ENCODE measurements at regions not wholly inside any gene's neighbourhood (a gene's known extent, or its start where the extent isn't known, plus 50 kb on each side); places are given as distances from the start of the nearest gene placed in this dataset.

GRCh38 chr13:86299128-86299527 lies 499.9 kb upstream of the SLITRK6 start:
- Histone ChIP-seq H3K9me3 (ENCODE audit: low read length) (no peaks in the 10 kb centered on the region), H3K4me3 (replicated peaks in 1 of 3; ENCODE audit: insufficient read depth in 1 of 3, low read depth in 2 of 3, low read length in 3 of 3) (no peak overlapping the region), H2AFZ (ENCODE audit: low read length) (no peak overlapping the region), H3K79me2 (ENCODE audit: insufficient read depth, low read length) (no peaks in the 10 kb centered on the region), H3K4me2 (ENCODE audit: low read depth, low read length) (no peak overlapping the region), H3K27me3 (ENCODE audit: control insufficient read depth in 1 of 2, insufficient read depth in 2 of 2, low read length in 2 of 2) (no peaks in the 10 kb centered on the region), H3K36me3 (replicated peaks in 1 of 2; ENCODE audit: control insufficient read depth in 1 of 2, insufficient read depth in 2 of 2, low read length in 2 of 2) (no peaks in the 10 kb centered on the region), H3K27ac (ENCODE audit: extremely low read length, insufficient read depth, low read length) (no peak overlapping the region), H4K20me1 (ENCODE audit: insufficient read depth, low read length) (no peaks in the 10 kb centered on the region), H3K9ac (ENCODE audit: insufficient read depth, low read depth, low read length) (no peak overlapping the region), H3K4me1 (ENCODE audit: insufficient read depth, low read length) (no peaks in the 10 kb centered on the region)
- FAIRE-seq, result no peak
- CTCF ChIA-PET (ENCODE audit: low intra/inter-chr PET ratio, low total read pairs), result no interaction called here
- intact Hi-C loops (cut with micrococcal nuclease; ENCODE audit: unreplicated experiment), result no loop called here
- BruUV-seq (replicated peaks), result no TSS peak
- no peak for TF ChIP-seq TARDBP (CRISPR knock-in tag; IDR thresholded peaks at IDR 0.05)
- TF ChIP-seq ZNF276 (CRISPR knock-in tag; IDR thresholded peaks at IDR 0.05; ENCODE audit: low read depth), result no peak
- TF ChIP-seq GATA4 (IDR thresholded peaks at IDR 0.05; ENCODE audit: borderline replicate concordance, low read depth), result no peak
- TF ChIP-seq ZNF468 (CRISPR knock-in tag; IDR thresholded peaks at IDR 0.05), result no peak
- no peak for TF ChIP-seq ONECUT2 (CRISPR knock-in tag; IDR thresholded peaks at IDR 0.05)
- no peak for TF ChIP-seq RFX5 (IDR thresholded peaks at IDR 0.05; ENCODE audit: low read depth, low read length)
- no peak for TF ChIP-seq ZNF501 (CRISPR knock-in tag; IDR thresholded peaks at IDR 0.05)
- TF ChIP-seq TSC22D2 (CRISPR knock-in tag; IDR thresholded peaks at IDR 0.05; ENCODE audit: borderline replicate concordance), result no peak
- in situ Hi-C loops (cut with HindIII; ENCODE audit: extremely low pct_ligation_motif_present, low pct_unique_long_range_greater_than_20kb), result no loop called here
- DNase-seq (ENCODE audit: low spot score), result no peak
- POLR2A ChIA-PET, result no interaction called here
- ATAC-seq, result no peak
- WGBS (ENCODE audit: low lambda C conversion rate), result 3% methylated on average over 2 of the region's 2 CpGs

- in situ Hi-C loops (cut with HindIII; ENCODE audit: extremely low pct_ligation_motif_present, low pct_unique_long_range_greater_than_20kb), result no loop called here
- no peak overlapping the region for H3K27ac ChIP-seq (ENCODE audit: extremely low read length, insufficient read depth, low read length)
- H2AFZ ChIP-seq (ENCODE audit: low read length), result no peak overlapping the region
- TF ChIP-seq PAX8 (CRISPR knock-in tag; IDR thresholded peaks at IDR 0.05; ENCODE audit: borderline replicate concordance) (no peak), GFI1 (CRISPR knock-in tag; IDR thresholded peaks at IDR 0.05; ENCODE audit: borderline replicate concordance) (no peak), HNRNPLL (IDR thresholded peaks at IDR 0.05; ENCODE audit: low read depth, low read length, poor library complexity, severe bottlenecking) (no peak)
- H3K4me3 ChIP-seq (replicated peaks in 1 of 3; ENCODE audit: insufficient read depth in 1 of 3, low read depth in 2 of 3, low read length in 3 of 3), result no peak overlapping the region
- H3K9ac ChIP-seq (ENCODE audit: insufficient read depth, low read depth, low read length), result no peak overlapping the region
- no peak for ATAC-seq
- intact Hi-C loops (cut with micrococcal nuclease; ENCODE audit: unreplicated experiment), result no loop called here
- H3K4me2 ChIP-seq (ENCODE audit: low read depth, low read length), result no peak overlapping the region
- H3K9me3 ChIP-seq (ENCODE audit: low read length), result no peaks in the 10 kb centered on the region
- FAIRE-seq, result no peak
- POLR2A ChIA-PET, result no interaction called here
- DNase-seq (ENCODE audit: low spot score), result no peak
- CTCF ChIA-PET (ENCODE audit: low intra/inter-chr PET ratio, low total read pairs), result no interaction called here
- no TSS peak for BruUV-seq (replicated peaks)
- H4K20me1 ChIP-seq (ENCODE audit: insufficient read depth, low read length), result no peaks in the 10 kb centered on the region
- no peaks in the 10 kb centered on the region for H3K79me2 ChIP-seq (ENCODE audit: insufficient read depth, low read length)
- no peaks in the 10 kb centered on the region for H3K36me3 ChIP-seq (replicated peaks in 1 of 2; ENCODE audit: control insufficient read depth in 1 of 2, insufficient read depth in 2 of 2, low read length in 2 of 2)
- no peaks in the 10 kb centered on the region for H3K27me3 ChIP-seq (ENCODE audit: control insufficient read depth in 1 of 2, insufficient read depth in 2 of 2, low read length in 2 of 2)
- WGBS (ENCODE audit: low lambda C conversion rate), result 2% methylated on average over 1 of the region's 1 CpG
- no peaks in the 10 kb centered on the region for H3K4me1 ChIP-seq (ENCODE audit: insufficient read depth, low read length)
These were observed 510.7 kb upstream of the SLITRK6 start for GRCh38 chr13:86309881-86310280.

Measured in HepG2 (cell line).